ENCODE measurements at regions not wholly inside any gene's neighbourhood (a gene's known extent, or its start where the extent isn't known, plus 50 kb on each side); places are given as distances from the start of the nearest gene placed in this dataset.
"Not testable (repeated sequence)": the region's sequence is repeated elsewhere in the genome, so short reads cannot be mapped to it uniquely, and the experiment has no call there.

DNA sequence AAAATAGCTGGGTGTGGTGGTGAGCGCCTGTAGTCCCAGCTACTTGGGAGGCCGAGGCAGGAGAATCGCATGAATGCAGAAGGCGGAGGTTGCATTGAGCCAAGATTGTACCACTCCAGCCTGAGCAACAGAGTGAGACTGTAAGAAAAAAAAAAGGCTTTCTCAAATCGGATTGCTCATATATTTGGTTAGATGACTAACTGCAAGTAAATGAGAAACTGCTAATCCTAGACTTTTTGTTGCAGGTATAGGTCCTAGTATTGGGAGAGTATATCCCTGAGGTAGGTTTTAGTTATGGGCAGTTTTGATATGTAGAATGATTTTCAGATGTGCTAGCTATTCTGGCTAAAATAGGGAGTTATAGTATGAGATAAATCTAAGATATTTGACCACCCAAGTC, 944.8 kb downstream of the DNAH5 start:
- DNase-seq = no peak

DNA sequence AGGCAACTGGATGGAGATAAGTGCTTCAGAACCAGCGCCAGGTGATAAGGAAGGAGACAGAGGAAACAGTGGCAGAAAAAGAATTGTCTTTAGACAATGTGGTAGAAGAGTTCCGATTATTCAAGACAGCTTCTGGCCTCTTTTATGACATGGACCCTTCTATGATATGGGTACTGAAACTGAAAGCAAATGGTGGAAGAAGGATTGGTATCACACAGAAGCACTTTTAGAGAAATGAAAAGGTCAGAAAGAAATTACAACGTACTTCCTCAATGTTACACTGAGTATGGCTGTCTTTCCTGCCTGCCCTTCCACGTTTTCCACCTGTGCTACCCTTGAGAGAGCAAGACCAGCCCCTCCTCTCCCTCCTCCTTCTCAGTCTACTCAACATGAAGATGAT, 959.3 kb downstream of the DNAH5 start:
- no peak for DNase-seq

DNA sequence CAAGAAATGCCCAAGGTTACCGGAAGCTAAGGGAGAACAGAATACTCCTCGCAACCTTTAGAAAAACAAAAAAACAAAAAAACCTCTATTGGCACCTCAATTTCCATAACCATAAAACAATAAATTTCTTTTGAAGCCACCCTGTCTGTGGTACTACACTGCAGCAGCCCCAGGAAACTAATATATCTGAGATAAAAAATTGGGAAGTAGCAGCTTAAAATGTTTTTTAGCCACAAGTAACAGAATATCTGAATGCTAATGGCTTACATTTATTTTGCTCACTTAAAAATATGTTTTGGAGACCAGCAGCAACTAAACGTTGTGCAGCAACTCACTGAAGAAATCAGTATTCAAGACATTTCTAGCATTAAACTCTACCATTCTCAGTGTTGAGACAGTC, 969.6 kb downstream of the DNAH5 start:
- no peak for DNase-seq

DNA sequence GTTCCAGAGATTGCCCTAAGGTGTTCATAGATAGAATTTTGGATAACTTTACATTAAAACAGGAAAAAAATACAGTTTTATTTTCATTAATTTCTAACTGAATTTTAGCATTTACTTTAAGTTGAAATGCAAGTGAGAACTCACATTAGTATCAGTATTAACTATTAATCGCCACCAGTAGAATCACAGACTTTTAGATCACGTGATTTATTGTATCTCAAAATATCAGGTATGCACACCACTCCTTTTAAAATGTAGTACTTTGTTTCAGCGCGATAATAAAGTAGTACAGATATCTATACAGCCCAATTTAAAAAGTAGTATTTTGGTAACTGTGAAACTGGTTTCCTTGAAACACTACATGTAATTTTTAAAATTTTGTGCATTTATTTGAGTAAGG, 978.7 kb downstream of the DNAH5 start:
- no peak for DNase-seq

DNA sequence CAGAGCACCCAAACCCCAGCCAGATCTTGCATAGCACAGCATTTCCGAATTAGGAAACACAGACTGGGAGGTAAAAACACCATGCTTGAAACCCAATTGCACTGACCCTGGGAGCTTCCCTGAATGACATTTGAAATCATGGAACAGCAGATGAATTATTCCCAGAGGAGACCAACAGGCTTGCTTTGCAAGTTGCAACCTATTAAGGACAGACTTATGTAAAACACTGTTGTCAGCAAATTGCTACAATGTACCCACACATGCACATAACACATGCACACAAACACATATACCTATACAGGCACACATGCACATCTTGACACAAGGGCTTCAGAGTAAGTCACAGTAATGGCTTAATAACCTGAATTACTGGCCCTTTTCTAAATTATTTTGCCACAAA, 984.8 kb downstream of the DNAH5 start:
- no peak for DNase-seq

GRCh38 chr5:12952409-12952808, 992.1 kb downstream of the DNAH5 start:
- DNase-seq = no peak

DNA sequence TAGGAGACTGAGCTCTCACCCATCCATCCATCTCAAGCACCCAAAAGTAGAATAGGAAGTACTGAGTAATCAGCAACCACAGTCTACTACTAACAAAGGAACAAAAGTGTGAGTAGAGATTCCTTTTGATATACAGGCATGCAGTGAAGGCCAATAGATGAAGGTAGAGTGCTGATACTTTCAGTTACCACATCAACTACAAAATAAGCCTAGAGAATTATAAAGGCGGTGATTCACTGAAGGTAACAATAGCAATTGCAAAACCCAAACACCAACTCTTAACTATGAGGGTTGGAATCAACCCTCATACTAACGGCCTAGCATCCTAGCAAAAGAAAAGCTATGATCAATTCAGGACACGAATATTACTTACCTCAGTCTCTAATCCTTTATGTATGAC, 992.6 kb downstream of the DNAH5 start:
- no peak for DNase-seq

DNA sequence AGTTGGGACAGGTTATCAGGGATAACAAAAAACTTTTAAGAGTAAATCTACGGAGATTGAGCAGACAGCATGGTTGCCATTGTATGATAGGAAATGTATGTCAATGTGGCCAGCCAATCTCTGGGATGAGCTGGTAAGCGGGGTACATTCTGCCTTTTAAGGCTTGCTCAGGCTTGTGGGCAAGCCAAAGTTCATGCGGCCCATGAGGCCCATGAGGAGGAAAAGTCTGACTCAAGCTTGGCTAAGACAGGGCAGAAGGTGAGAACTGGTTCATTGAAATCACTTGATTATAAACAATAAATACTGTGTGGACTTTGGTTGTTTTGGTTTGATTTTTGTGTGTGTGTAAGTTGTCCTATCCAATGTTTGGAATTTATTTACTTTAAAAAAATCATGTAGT, 997.1 kb downstream of the DNAH5 start:
- DNase-seq = no peak

GRCh38 chr5:12945477-12945876, 999.0 kb downstream of the DNAH5 start:
- DNase-seq = not testable (repeated sequence)

DNA sequence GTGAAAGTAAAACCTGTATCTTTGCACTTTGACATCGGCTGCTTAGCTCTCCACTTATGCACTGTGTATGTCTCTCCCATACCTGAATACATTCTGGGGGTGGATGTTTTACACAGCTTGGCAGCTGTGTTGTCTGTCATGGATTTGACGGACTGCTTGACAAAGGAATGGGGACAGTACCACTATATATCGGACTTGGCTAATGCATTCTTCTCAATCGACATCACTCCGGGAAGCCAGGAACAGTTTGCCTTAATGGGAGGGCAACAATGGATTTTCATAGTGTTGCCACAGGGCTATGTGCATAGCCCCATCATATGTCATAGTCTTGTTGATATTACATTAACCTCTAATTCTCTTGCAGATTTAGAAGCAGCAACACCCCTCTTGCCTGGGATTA, 1008.3 kb downstream of the DNAH5 start:
- no peak for DNase-seq

- no peak for DNase-seq
Measured at GRCh38 chr5:12934722-12935121, 1009.8 kb downstream of the DNAH5 start.

GRCh38 chr5:12920527-12920926, 1016.3 kb upstream of the CTNND2 start:
- no peak for DNase-seq

DNA sequence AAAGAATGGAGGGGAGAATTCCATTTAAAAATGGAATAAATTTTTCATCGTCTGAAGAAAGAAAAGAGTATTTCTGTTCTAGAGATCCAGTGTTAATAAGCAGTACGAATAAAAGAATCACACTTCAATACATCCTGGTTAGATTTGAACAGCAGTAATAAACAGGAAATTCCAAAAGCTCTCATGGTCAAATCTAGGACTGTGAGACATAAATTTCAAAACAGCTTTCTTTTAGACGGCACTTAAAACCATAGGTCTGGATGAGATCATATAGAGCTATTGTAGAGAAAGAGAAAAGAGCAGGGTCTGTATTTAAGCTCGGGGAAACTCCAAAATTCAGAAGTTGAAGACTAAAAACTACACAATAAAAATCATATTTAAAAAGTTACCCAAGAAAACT, 1006.9 kb upstream of the CTNND2 start:
- no peak for DNase-seq

DNA sequence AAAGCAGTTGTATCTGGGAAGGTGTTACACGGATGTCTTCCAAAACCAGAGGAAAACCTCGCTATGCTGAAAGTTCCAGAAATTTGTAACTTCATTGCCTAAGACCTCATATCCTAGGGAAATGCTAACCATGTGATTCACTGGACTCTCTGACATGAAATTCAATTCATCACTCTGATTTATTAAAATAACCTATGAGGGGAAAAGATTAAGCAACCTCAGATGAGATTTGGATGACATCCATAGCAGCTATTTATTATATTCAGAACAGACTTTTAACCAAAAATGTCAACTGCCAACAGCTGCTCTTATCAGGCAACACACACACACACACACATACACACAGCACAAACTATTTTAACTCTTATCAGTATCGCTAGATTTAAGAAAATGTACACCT, 1006.4 kb upstream of the CTNND2 start:
- DNase-seq = no peak

- DNase-seq = no peak
Measured at GRCh38 chr5:12902611-12903010, 998.4 kb upstream of the CTNND2 start.

DNA sequence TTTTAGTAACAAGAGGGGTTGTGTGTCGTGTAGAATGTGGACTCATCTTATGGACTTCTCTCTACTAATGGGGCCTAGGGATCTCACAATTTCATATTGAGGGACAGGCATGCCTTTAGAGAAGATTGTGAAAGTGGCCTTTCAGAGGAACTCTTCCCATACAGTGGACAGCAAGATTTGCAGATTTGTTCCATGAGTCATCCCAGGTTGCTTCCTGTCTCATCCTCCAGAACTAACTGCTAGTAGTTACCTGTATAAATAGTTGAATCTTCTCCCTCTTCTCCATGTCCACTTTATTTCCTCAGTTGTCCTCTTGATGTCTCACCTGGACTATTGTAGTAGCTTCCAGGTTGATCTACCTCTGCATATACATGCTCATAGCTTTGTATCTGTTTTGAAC, 997.5 kb upstream of the CTNND2 start:
- DNase-seq = no peak

DNA sequence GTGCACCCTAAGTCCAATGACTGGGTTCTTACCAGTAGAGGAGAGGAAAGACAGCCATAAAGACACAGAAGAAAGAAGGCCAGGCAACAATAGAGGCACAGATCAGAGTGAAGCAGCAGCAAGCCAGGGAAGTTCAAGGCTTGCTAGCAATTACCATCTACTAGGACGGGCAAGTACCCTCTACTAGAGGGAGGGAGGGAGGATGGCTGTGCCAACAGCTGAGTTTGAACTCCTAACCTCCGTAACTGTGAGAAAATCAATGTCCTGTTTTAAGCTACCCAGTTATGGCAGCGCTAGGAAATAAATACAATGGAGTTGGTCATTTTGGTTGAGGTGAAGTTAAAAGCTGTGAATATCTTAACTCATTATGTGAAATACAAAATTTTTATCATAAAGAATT, 991.8 kb upstream of the CTNND2 start:
- no peak for DNase-seq

DNA sequence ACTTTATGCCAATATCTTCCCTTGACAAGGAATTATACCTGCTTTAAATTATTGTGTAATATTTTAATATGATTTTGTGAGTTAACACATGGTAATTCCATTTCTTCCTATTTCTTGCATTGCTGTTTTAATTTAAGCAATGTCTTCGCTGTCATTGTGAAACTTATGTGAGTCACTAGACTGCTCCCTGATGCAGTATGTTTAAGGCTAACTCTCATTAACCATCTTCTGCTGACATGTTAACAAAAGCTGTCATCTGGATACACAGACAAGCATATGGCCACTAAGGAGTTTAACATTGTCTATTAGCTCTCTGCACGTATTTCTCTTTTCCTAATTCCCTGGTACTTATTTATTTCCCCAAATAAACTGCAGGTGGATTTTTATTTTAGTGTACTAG, 980.8 kb upstream of the CTNND2 start:
- DNase-seq = no peak

- DNase-seq = no peak
Measured at GRCh38 chr5:12883395-12883794, 979.1 kb upstream of the CTNND2 start.

DNA sequence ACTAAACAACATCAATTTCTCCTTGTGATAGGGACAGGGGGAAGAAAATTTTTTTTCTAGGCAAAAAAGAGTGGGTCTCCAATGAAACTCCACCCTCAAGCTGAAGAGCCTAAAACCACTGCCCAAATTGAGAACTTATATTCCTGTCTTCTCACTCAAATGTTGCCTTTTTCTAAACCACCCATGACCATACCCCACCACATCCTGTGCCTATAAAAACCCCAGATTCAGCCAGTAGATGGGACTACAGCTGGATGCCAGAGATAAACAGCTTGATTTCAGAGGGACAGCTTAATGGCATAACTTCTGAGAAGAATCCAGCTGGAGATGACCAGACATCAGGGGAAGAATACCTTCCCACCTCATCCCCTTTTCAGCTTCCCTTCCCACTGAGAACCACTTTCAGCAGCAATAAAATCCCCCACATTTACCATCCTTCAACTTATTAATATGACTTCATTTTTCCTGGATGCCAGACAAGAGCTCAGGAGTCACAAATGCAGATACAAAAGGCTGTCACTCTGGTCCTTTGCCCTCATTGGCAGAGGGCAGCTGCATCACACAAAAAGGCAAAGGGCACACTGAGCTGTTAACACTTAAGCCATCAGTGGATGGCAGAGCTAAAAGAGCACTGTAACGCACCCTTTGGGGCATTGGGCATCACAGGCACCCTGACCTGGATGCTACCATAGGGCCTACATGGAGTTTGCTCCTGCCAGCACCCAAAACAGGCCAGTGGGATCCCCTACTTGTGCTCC, 972.5 kb upstream of the CTNND2 start:
- DNase-seq = no peak

DNA sequence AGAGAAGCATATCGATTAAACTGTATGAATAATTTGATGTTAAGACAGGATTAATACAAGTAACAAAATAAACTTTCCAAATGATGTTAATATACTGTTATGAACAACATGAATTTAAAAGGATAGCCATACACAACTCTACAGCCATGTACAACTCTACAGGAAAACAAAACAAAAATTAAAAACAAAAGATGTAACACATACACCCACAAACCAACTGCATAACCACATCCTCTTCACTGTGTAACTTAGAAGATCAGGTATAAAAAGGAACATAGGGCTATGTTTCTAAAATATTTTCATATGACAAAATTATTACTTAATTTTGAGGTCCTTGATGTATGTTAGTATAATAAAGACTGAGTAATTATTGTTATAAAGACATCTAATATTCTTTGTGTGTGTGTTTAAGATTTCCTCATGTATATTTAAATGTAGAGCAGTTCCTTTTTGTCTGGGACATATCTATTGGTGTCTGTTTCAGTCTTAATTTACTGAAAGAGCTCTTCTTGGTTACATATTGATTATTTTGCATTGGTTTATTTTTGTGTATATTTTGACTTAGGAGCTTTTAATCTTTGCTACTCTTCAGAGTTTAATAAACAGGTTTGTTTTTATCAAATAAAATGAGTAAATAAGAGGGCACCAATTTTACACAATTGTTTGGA, 966.8 kb upstream of the CTNND2 start:
- DNase-seq = no peak

DNA sequence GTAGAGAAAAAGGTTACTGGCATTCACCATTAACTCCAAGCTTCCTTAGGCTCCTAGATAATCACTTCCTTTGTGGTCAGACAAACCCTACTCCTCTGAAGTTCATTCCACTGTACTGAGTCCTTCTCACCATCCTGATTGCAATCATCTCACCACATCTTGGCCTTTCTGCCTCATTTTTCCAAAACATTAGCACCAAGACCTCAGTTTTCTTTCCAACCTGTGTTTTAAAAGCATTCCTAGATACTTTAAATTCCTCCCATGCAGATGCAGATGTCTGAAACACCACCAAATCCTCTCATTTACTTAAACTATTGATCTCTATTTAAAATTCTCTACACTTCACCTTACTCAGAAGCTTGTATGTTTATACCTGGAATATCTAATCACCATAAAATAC, 961.3 kb upstream of the CTNND2 start:
- DNase-seq = no peak

- no peak for DNase-seq
Measured at GRCh38 chr5:12861886-12862654, 957.8 kb upstream of the CTNND2 start.

DNA sequence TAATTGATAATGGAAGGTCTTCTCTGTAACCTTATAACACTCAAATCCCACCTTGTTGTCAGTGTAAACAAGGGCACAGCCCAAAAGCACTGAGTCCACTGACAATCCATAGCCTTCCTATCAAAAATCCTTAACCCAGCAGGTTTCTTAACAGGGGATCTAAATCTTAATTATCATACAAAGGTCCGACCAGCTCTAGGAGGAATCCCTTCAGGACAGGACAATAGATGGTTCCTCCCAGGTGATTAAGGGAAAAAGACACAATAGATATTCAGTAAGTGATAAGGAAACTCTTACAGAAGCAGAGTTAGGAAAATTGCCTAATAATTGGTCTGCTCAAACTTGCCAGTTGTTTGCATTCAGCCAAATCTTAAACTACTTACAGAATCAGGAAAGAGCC, 951.9 kb upstream of the CTNND2 start:
- DNase-seq = not testable (repeated sequence)

Measured in midbrain (tissue), 1 donor.